MM.1S (cell line): ENCODE measurements at regions not wholly inside any gene's neighbourhood (a gene's known extent, or its start where the extent isn't known, plus 50 kb on each side); places are given as distances from the start of the nearest gene placed in this dataset.
"Not testable (repeated sequence)": the region's sequence is repeated elsewhere in the genome, so short reads cannot be mapped to it uniquely, and the experiment has no call there.

Source experiments
- DNase-seq: peaks from one replicate; pipeline ENCODE4 v3.0.0-alpha.2; 2015
- H2AFZ ChIP-seq: fragments of 300-600 bp; sonication (generic); 2 replicates; pipeline ENCODE4 v1.6.0; 2016; ENCODE audit warnings: antibody characterized with exemption, low read length
- H3F3A ChIP-seq: fragments of 300-600 bp; sonication (generic); 2 replicates; pipeline ENCODE4 v1.6.1; 2016; ENCODE audit warnings: mild to moderate bottlenecking, antibody characterized with exemption, low read length, moderate library complexity, mixed read lengths; ENCODE audit not compliant: insufficient read depth
- H3K27ac ChIP-seq: fragments of 300-600 bp; sonication (generic); 2 replicates; pipeline ENCODE4 v1.5.1; 2016; ENCODE audit warnings: mild to moderate bottlenecking, low read length
- H3K27me3 ChIP-seq: fragments of 300-600 bp; sonication (generic); replicated peaks from 2 replicates; pipeline ENCODE4 v1.6.0; 2016; ENCODE audit warnings: low read length; ENCODE audit not compliant: insufficient read depth
- H3K36me3 ChIP-seq: fragments of 300-600 bp; sonication (generic); replicated peaks from 2 replicates; pipeline ENCODE4 v1.6.1; 2016; ENCODE audit warnings: mild to moderate bottlenecking, low read length, mixed read lengths; ENCODE audit not compliant: insufficient read depth
- H3K4me1 ChIP-seq: fragments of 300-600 bp; sonication (generic); 2 replicates; pipeline ENCODE4 v1.6.1; 2016; ENCODE audit warnings: low read length, mixed read lengths
- H3K4me2 ChIP-seq: fragments of 300-600 bp; sonication (generic); 2 replicates; pipeline ENCODE4 v1.6.0; 2016; ENCODE audit warnings: low read depth, low read length
- H3K4me3 ChIP-seq: fragments of 300-600 bp; sonication (generic); 2 replicates; pipeline ENCODE4 v1.5.1; 2016; ENCODE audit warnings: low read length, mixed read lengths
- H3K79me2 ChIP-seq: fragments of 300-600 bp; sonication (generic); 2 replicates; pipeline ENCODE4 v1.6.1; 2016; ENCODE audit warnings: mixed run types, low read length, mixed read lengths
- H3K9ac ChIP-seq: fragments of 300-600 bp; sonication (generic); 2 replicates; pipeline ENCODE4 v1.6.1; 2016; ENCODE audit warnings: low read length, mixed read lengths
- H3K9me2 ChIP-seq: fragments of 300-600 bp; sonication (generic); replicated peaks from 2 replicates; pipeline ENCODE4 v1.6.1; 2016; ENCODE audit warnings: mild to moderate bottlenecking, low read length, mixed read lengths; ENCODE audit not compliant: insufficient read depth
- H3K9me3 ChIP-seq: fragments of 300-600 bp; sonication (generic); replicated peaks from 2 replicates; pipeline ENCODE4 v1.6.1; 2016; ENCODE audit warnings: mild to moderate bottlenecking, low read length, mixed read lengths; ENCODE audit not compliant: insufficient read depth
- H4K20me1 ChIP-seq: fragments of 300-600 bp; sonication (generic); 2 replicates; pipeline ENCODE4 v1.6.1; 2016; ENCODE audit warnings: mild to moderate bottlenecking, low read length, moderate library complexity, mixed read lengths; ENCODE audit not compliant: insufficient read depth
- EZH2 ChIP-seq: fragments of 300-600 bp; sonication (generic); optimal IDR thresholded peaks from 2 replicates; pipeline ENCODE3; 2017; ENCODE audit warnings: low read depth, mild to moderate bottlenecking, antibody characterized with exemption, low read length, mixed read lengths
- EZH2phosphoT487 ChIP-seq: fragments of 300-600 bp; sonication (generic); IDR thresholded peaks from 2 replicates; pipeline ENCODE4 v1.6.1; 2018; ENCODE audit warnings: antibody characterized with exemption, low read length
- TF ChIP-seq, protein P1 (sequence below): fragments of 300-600 bp; sonication (generic); IDR thresholded peaks from 2 replicates; pipeline ENCODE4 v1.5.1; 2016; ENCODE audit warnings: antibody characterized with exemption, low read length, mixed read lengths

DNA sequence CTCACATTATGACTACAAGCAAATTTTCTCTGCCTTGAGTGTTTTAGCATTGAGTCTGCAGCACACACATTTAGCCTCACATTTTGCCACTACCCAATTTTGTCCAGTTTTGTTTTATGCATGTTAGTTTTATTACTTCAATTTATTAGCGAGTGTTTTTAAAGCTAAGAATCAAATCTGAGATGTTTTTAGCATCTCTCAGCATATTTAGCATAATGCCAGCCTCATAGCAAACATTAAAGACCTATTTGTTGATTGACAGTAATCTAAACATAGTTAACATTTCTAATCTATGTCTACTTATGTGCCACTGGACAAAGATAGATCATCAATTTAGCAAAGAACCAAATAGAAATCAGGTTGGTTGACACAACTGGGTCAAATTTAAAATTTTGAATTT, 94.1 kb upstream of the NXPH2 start:
- TF ChIP-seq EZH2 (no peak), EZH2phosphoT487 (no peak)
- TF ChIP-seq, protein P1, sequence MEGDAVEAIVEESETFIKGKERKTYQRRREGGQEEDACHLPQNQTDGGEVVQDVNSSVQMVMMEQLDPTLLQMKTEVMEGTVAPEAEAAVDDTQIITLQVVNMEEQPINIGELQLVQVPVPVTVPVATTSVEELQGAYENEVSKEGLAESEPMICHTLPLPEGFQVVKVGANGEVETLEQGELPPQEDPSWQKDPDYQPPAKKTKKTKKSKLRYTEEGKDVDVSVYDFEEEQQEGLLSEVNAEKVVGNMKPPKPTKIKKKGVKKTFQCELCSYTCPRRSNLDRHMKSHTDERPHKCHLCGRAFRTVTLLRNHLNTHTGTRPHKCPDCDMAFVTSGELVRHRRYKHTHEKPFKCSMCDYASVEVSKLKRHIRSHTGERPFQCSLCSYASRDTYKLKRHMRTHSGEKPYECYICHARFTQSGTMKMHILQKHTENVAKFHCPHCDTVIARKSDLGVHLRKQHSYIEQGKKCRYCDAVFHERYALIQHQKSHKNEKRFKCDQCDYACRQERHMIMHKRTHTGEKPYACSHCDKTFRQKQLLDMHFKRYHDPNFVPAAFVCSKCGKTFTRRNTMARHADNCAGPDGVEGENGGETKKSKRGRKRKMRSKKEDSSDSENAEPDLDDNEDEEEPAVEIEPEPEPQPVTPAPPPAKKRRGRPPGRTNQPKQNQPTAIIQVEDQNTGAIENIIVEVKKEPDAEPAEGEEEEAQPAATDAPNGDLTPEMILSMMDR = no peak
- no peaks in the 10 kb centered on the region for H3K9me2 ChIP-seq

DNA sequence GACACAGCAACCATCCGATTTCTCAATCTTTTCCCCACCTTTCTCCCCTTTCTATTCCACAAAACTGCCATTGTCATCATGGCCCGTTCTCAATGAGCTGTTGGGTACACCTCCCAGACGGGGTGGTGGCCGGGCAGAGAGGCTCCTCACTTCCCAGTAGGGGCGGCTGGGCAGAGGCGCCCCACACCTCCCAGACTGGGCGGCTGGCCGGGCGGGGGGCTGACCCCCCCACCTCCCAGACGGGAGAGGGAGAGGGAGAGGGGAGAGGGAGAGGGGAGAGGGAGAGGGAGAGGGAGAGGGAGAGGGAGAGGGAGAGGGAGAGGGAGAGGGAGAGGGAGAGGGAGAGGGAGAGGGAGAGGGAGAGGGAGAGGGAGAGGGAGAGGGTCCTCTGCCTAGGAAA, 91.9 kb upstream of the NXPH2 start:
- not testable (repeated sequence) for H3K27me3 ChIP-seq, H3K9me3 ChIP-seq, H3K9ac ChIP-seq, H3K4me3 ChIP-seq, H4K20me1 ChIP-seq, H3K27ac ChIP-seq, H3F3A ChIP-seq, H3K9me2 ChIP-seq, H2AFZ ChIP-seq, H3K79me2 ChIP-seq, H3K4me1 ChIP-seq, H3K36me3 ChIP-seq, H3K4me2 ChIP-seq, DNase-seq

More for the DNA sequence above, 94.1 kb upstream of the NXPH2 start:
- Histone ChIP-seq H3K36me3 (no peaks in the 10 kb centered on the region), H3K27me3 (no peaks in the 10 kb centered on the region), H3K27ac (no peak overlapping the region), H2AFZ (no peak overlapping the region), H3K9ac (no peak overlapping the region), H3F3A (no peaks in the 10 kb centered on the region), H3K4me3 (no peak overlapping the region), H3K79me2 (no peaks in the 10 kb centered on the region), H4K20me1 (no peaks in the 10 kb centered on the region), H3K4me1 (no peaks in the 10 kb centered on the region), H3K9me3 (no peaks in the 10 kb centered on the region), H3K4me2 (no peak overlapping the region)
- DNase-seq = no peak

DNA sequence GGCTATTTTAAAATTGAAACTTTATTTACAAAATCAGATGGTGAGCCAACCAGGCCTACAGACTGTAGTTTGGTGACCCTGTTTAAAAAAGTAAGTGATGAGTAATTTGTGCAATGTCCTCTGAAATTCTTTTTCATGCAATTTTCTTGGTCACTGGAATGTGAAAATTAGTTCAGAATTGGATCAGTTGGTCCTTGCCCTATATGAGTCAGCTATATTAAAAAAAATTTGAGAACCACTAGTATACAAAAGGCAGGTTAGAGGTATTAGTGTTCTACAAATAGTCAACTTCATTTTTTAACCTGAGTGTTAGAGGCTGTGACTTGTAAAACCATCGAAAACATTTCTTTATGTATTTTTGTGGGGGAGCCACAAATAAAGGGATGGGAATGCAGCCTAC, 91.1 kb upstream of the NXPH2 start:
- H3K9me3 ChIP-seq = no peaks in the 10 kb centered on the region
- H4K20me1 ChIP-seq = no peaks in the 10 kb centered on the region
- H3K4me2 ChIP-seq = no peak overlapping the region
- H3K79me2 ChIP-seq = no peaks in the 10 kb centered on the region
- TF ChIP-seq EZH2 (no peak), EZH2phosphoT487 (no peak)
- TF ChIP-seq, protein P1 = no peak
- no peak for DNase-seq
- no peaks in the 10 kb centered on the region for H3K36me3 ChIP-seq
- no peaks in the 10 kb centered on the region for H3K9me2 ChIP-seq
- no peaks in the 10 kb centered on the region for H3F3A ChIP-seq
- no peak overlapping the region for H3K4me3 ChIP-seq
- no peak overlapping the region for H2AFZ ChIP-seq
- no peaks in the 10 kb centered on the region for H3K4me1 ChIP-seq
- H3K27me3 ChIP-seq = no peaks in the 10 kb centered on the region
- no peak overlapping the region for H3K9ac ChIP-seq
- H3K27ac ChIP-seq = no peak overlapping the region

DNA sequence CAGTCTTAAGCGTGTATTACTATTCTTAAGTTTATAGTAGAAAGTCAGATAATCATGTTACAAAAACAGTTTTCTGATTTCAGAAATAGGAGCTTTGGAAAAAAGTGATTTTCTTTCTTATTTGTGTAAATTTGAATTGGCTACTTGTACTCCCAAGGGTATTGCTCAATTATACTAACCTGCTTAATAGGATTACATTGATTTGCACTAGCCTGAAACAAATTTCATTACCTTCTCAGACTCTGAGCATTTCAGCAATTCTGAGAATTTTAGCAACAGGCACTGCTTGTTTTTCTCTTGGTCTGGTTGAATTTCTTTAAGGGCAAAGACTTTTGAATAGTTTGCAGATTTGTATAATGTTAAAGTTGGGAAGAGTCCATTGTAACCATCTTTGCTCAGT, 87.2 kb upstream of the NXPH2 start:
- H3K4me2 ChIP-seq = no peak overlapping the region
- H3K27ac ChIP-seq = no peak overlapping the region
- H3K9me3 ChIP-seq = no peaks in the 10 kb centered on the region
- H3K27me3 ChIP-seq = no peaks in the 10 kb centered on the region
- H3K36me3 ChIP-seq = no peaks in the 10 kb centered on the region
- no peak overlapping the region for H3K9ac ChIP-seq
- H3K9me2 ChIP-seq = no peaks in the 10 kb centered on the region
- H3F3A ChIP-seq = no peaks in the 10 kb centered on the region
- H4K20me1 ChIP-seq = no peaks in the 10 kb centered on the region
- no peak for DNase-seq
- TF ChIP-seq, protein P1 = no peak
- no peak overlapping the region for H2AFZ ChIP-seq
- H3K4me1 ChIP-seq = no peaks in the 10 kb centered on the region
- H3K4me3 ChIP-seq = no peak overlapping the region
- H3K79me2 ChIP-seq = no peaks in the 10 kb centered on the region
